ENCODE measurements at regions not wholly inside any gene's neighbourhood (a gene's known extent, or its start where the extent isn't known, plus 50 kb on each side); places are given as distances from the start of the nearest gene placed in this dataset.

DNA sequence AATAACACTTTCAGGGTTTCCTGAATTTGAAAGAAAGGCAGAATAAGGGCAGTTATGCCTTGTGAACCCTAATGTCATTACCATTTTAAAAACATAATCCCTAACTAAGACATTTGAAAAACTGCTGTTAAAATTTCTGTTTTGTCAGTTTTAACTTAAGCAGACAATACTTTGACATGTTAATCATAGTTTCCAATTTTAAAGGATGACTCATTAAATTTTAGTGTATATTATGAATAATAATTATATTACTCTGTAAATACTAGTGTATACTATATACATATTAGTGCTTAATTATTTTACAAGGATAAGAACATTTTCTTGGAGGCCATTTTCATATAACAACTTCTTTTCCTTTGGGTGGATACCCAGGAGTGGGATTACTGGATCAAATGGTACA lies 553.1 kb upstream of the BCHE start:
- Histone ChIP-seq H3K4me3 (no peak overlapping the region), H3K9me3 (no peaks in the 10 kb centered on the region), H3K4me1 (no peaks in the 10 kb centered on the region), H3K27ac (no peak overlapping the region), H3K4me2 (no peak overlapping the region)
- POLR2A ChIA-PET, result no interaction called here
- CTCF ChIA-PET, result no interaction called here
- DNase-seq (ENCODE audit: low read depth in 1 of 2, low spot score in 1 of 2) (no peak), ATAC-seq (no peak), FAIRE-seq (no peak)
- TF ChIP-seq RFX5 (IDR thresholded peaks at IDR 0.05) (no peak), JUN (IDR thresholded peaks at IDR 0.05) (no peak), NFE2L2 (conservative IDR thresholded peaks at IDR 0.05; ENCODE audit: low read length) (no peak), POLR2A (IDR thresholded peaks at IDR 0.05; ENCODE audit: low read length) (no peak), JUNB (IDR thresholded peaks at IDR 0.05) (no peak)

DNA sequence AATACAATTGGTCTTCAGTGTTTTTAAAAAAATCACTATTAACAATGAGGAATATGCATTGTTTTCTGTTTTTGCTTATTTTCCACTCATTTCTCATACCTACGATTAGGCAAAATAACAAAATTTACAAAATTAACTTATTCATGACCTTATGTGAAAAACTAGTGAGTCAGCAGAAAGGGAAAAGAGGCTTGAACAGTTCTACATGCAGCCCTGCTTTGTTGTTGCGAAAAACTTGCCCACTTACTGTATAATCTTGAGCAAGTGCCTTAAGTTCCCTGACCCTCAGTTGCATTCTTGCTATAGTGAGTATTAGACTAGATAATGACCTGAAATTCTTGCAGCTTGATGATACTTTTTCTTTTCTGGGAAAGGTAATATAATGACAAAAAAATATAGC lies 551.1 kb upstream of the BCHE start:
- DNase-seq (ENCODE audit: low read depth in 1 of 2, low spot score in 1 of 2) (no peak), FAIRE-seq (no peak), ATAC-seq (no peak)
- H3K4me3 ChIP-seq, result no peak overlapping the region
- H3K4me2 ChIP-seq, result no peak overlapping the region
- no peaks in the 10 kb centered on the region for H3K9me3 ChIP-seq
- no peaks in the 10 kb centered on the region for H3K4me1 ChIP-seq
- TF ChIP-seq ZFP36 (IDR thresholded peaks at IDR 0.05; ENCODE audit: borderline replicate concordance, partially characterized antibody) (no peak), JUN (IDR thresholded peaks at IDR 0.05) (no peak), MAFK (IDR thresholded peaks at IDR 0.05; ENCODE audit: partially characterized antibody) (peak; percentile 72)
- CTCF ChIA-PET, result no interaction called here
- H3K27ac ChIP-seq, result no peak overlapping the region
- WGBS (ENCODE audit: missing lambda C conversion rate), result 48% methylated on average over 2 of the region's 2 CpGs
- POLR2A ChIA-PET, result no interaction called here

DNA sequence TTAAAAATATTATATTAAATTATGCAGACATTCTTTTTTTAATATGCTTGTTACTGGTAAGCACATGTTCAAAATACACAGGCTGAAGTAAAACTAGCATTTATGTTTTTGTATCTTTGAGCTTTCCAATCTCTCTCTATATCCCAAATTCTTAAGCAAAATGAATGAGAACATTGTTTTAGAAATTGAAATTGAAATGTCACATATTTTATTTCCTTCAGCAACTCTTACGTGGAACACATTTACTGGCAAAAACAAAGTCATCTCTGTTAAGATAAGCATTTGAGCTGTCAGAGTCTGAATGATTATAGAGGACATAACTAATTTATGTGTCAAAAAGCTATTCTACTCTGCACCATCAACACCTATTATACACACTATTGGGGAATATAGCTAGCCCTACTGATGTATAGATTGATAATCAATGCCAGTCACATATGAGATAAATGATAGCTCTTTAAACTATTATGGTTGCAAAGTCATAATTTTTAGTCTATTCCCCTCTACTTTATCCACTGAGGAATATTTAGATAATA lies 535.4 kb upstream of the BCHE start:
- DNase-seq (ENCODE audit: low read depth in 1 of 2, low spot score in 1 of 2) (no peak), FAIRE-seq (no peak), ATAC-seq (no peak)
- TF ChIP-seq CBX2 (IDR thresholded peaks at IDR 0.05; ENCODE audit: borderline replicate concordance, low read depth) (no peak), KDM1A (IDR thresholded peaks at IDR 0.05; ENCODE audit: low read depth) (no peak), EHMT2 (IDR thresholded peaks at IDR 0.05; ENCODE audit: low read depth) (no peak), CEBPB (IDR thresholded peaks at IDR 0.05) (no peak), TFCP2L1 (CRISPR knock-in tag; IDR thresholded peaks at IDR 0.05) (no peak)
- TF ChIP-seq, protein P1, sequence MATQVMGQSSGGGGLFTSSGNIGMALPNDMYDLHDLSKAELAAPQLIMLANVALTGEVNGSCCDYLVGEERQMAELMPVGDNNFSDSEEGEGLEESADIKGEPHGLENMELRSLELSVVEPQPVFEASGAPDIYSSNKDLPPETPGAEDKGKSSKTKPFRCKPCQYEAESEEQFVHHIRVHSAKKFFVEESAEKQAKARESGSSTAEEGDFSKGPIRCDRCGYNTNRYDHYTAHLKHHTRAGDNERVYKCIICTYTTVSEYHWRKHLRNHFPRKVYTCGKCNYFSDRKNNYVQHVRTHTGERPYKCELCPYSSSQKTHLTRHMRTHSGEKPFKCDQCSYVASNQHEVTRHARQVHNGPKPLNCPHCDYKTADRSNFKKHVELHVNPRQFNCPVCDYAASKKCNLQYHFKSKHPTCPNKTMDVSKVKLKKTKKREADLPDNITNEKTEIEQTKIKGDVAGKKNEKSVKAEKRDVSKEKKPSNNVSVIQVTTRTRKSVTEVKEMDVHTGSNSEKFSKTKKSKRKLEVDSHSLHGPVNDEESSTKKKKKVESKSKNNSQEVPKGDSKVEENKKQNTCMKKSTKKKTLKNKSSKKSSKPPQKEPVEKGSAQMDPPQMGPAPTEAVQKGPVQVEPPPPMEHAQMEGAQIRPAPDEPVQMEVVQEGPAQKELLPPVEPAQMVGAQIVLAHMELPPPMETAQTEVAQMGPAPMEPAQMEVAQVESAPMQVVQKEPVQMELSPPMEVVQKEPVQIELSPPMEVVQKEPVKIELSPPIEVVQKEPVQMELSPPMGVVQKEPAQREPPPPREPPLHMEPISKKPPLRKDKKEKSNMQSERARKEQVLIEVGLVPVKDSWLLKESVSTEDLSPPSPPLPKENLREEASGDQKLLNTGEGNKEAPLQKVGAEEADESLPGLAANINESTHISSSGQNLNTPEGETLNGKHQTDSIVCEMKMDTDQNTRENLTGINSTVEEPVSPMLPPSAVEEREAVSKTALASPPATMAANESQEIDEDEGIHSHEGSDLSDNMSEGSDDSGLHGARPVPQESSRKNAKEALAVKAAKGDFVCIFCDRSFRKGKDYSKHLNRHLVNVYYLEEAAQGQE (IDR thresholded peaks at IDR 0.05), result no peak
- CTCF ChIA-PET, result no interaction called here
- no peak overlapping the region for H3K27ac ChIP-seq
- H3K9me3 ChIP-seq, result no peaks in the 10 kb centered on the region
- no peak overlapping the region for H3K4me2 ChIP-seq
- POLR2A ChIA-PET, result no interaction called here
- 90% methylated on average over 1 of the region's 1 CpG for WGBS (ENCODE audit: missing lambda C conversion rate)
- H3K4me3 ChIP-seq, result no peak overlapping the region
- no peaks in the 10 kb centered on the region for H3K4me1 ChIP-seq

DNA sequence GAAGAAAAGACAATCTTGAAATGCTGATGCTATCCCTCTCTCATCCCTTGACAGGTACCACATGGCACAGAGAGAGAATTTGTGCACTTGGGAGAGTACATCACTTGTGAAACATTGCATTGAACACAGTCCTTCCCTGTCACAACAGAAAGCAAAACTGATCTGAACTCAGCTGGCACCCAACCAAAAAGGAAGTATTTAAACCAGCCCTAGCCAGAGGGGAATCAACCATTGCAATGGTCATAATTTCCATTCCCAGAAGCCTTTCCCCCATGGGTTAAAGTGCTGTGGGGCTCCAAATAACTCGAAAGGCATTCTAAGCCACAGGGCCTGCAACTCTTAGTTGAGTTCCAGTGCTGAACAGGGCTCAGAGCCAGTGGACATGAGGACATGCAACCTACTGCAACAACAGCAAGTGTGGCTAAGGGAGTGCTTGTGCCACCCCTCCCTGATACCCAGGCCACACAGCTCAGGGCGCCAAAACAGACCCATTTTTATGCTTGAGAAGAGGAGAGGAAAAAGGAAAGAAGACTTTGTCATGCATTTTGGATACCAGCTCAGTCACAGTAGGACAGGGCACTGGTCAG lies 530.8 kb upstream of the BCHE start:
- 0% methylated on average over 1 of the region's 2 CpGs for WGBS (ENCODE audit: missing lambda C conversion rate)
- no peaks in the 10 kb centered on the region for H3K9me3 ChIP-seq
- no peak overlapping the region for H3K27ac ChIP-seq
- ATAC-seq, result no peak
- H3K4me1 ChIP-seq, result no peaks in the 10 kb centered on the region
- H3K4me2 ChIP-seq, result no peak overlapping the region
- ChIA-PET CTCF (no interaction called here), POLR2A (no interaction called here)
- DNase-seq (ENCODE audit: low read depth in 1 of 2, low spot score in 1 of 2), result no peak
- no peak overlapping the region for H3K4me3 ChIP-seq
- no peak for FAIRE-seq
- TF ChIP-seq CHD2 (IDR thresholded peaks at IDR 0.05; ENCODE audit: low read length, partially characterized antibody) (no peak), ESRRA (IDR thresholded peaks at IDR 0.05; ENCODE audit: borderline replicate concordance, low read length) (no peak), TFCP2L1 (CRISPR knock-in tag; IDR thresholded peaks at IDR 0.05) (no peak), MAZ (IDR thresholded peaks at IDR 0.05; ENCODE audit: borderline replicate concordance, low read depth, low read length) (no peak), CBX2 (IDR thresholded peaks at IDR 0.05; ENCODE audit: borderline replicate concordance, low read depth) (no peak), ZSCAN20 (CRISPR knock-in tag; IDR thresholded peaks at IDR 0.05) (no peak), ZC3H11A (IDR thresholded peaks at IDR 0.05) (no peak)
- TF ChIP-seq, protein P2, sequence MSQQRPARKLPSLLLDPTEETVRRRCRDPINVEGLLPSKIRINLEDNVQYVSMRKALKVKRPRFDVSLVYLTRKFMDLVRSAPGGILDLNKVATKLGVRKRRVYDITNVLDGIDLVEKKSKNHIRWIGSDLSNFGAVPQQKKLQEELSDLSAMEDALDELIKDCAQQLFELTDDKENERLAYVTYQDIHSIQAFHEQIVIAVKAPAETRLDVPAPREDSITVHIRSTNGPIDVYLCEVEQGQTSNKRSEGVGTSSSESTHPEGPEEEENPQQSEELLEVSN (IDR thresholded peaks at IDR 0.05; ENCODE audit: borderline replicate concordance, low read depth), result no peak
- TF ChIP-seq, protein P1 (IDR thresholded peaks at IDR 0.05), result no peak
